Fibroblast of villous mesenchyme (primary cell): ENCODE measurements at regions not wholly inside any gene's neighbourhood (a gene's known extent, or its start where the extent isn't known, plus 50 kb on each side); places are given as distances from the start of the nearest gene placed in this dataset.

Experiments used
- DNase-seq: peaks from one replicate; pipeline ENCODE4 v3.0.0-alpha.2; 2010; ENCODE audit warnings: low read depth
- H3K4me3 ChIP-seq: 2 replicates; pipeline ENCODE4 v1.5.1; 2011; ENCODE audit warnings: low read depth, mild to moderate bottlenecking, low read length
- TF ChIP-seq, protein P1 (sequence below): IDR thresholded peaks from 2 replicates; pipeline ENCODE4 v1.5.1; 2012; ENCODE audit warnings: low read depth, mild to moderate bottlenecking, low read length; ENCODE audit not compliant: insufficient read depth

DNA sequence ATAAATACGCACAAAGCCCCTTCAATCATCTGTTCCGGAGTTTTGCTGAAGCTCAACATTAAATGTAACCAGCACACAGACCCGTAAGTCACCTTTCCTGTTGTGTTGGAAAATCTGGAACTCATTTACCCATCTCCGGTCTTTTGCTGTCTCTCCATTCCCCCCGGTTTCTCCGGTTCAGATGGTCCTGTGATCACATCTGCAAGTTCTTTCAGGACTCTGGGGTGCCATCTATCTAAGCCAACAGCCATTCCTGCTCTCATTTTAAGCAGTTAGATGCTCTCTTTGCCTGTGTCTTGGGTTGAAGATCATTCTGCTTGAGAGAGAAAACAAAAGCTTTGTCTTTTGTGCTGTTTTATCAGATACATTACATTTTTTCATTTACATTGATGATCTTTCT is 91.7 kb upstream of the TGIF1 start:
- H3K4me3 ChIP-seq: no peak overlapping the region
- no peak for DNase-seq
- TF ChIP-seq, protein P1, sequence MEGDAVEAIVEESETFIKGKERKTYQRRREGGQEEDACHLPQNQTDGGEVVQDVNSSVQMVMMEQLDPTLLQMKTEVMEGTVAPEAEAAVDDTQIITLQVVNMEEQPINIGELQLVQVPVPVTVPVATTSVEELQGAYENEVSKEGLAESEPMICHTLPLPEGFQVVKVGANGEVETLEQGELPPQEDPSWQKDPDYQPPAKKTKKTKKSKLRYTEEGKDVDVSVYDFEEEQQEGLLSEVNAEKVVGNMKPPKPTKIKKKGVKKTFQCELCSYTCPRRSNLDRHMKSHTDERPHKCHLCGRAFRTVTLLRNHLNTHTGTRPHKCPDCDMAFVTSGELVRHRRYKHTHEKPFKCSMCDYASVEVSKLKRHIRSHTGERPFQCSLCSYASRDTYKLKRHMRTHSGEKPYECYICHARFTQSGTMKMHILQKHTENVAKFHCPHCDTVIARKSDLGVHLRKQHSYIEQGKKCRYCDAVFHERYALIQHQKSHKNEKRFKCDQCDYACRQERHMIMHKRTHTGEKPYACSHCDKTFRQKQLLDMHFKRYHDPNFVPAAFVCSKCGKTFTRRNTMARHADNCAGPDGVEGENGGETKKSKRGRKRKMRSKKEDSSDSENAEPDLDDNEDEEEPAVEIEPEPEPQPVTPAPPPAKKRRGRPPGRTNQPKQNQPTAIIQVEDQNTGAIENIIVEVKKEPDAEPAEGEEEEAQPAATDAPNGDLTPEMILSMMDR: no peak

DNA sequence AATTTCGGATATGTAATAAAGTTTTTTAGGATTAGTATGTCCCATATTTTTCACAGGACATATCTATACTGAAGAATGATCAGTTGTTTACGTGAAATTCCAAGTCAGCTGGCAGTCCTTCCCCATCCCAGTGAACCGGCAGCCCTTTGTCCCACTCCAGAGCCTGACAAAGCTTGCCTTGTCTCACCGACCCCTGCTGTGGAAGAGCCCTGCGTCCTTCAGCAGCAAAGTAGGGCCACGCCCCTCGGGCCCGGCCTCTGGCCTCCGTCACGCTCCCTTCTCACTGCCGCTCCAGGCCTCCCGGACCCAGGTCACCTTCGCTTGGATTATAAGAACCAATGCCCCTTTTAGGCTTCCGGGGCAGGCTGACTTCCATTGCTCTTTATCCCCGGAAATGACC is 89.8 kb upstream of the TGIF1 start:
- TF ChIP-seq, protein P1: no peak
- DNase-seq: no peak
- no peak overlapping the region for H3K4me3 ChIP-seq

DNA sequence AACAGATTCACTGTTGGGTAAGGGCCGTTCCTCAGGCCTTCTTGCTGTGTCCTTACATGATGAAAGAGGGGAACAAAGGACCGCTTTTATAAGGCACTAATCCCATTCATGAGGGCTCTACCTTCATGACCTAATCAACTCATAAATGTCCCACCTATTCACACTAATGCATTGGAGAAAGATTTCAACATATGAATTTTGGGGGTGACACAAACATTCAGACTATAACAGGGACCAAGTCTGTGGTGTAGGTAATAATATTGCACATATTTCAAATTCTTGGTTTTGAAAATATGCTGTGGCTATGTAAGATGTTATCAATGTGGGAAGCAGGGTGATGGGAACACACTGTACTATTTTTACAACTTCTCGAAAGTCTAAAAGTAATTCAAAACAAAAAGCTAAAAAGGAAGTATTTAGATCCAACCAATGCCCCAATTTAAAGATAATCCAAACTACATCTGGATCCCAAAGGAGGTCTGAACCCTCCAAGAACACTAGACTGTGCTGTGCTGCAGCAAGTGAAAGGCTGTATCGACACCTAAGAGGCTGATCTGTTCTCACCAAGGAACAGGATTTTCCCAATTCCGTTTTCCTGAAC is 82.4 kb upstream of the TGIF1 start:
- DNase-seq: peak; percentile 90
- TF ChIP-seq, protein P1: peak; percentile 20
- H3K4me3 ChIP-seq: no peak overlapping the region

DNA sequence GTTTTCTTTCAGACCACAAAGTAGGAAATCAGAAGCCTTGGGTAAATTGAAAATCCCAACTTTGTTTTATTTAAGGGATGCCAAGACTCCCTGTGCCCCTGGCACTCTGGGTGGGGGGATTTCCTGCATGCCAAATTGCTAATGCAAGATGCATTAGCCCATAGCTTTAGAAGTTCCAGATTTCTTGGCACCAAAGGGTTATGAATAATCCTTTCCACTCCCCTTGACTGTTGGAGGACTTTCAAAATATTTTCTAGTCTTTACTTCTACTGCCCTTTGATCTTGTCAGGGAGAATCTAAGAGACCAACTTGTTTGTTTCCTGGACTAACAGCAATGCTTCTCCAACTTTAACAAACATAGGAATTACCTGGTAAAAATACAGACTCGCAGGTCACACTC is 81.8 kb upstream of the TGIF1 start:
- peak; percentile 78 for DNase-seq
- no peak overlapping the region for H3K4me3 ChIP-seq
- TF ChIP-seq, protein P1: no peak

DNA sequence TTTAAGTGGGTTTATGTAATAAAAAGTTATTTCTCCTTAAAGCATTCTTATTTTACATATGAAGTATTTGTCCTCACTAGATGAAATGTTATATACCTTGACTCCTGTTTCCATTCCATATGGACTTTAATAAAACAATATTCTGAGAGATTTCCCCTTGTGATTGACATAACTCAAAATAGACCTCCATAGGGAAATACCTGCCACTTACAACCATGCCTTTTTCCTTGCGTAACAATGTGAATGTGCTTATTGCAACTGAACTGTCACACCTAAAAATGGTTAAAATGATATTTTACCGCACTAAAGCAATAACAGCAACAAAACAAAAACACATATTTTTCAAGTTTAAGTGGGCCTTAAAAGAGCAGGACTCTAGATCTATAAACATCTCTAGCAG is 70.3 kb upstream of the TGIF1 start:
- no peak overlapping the region for H3K4me3 ChIP-seq
- TF ChIP-seq, protein P1: no peak
- DNase-seq: no peak

DNA sequence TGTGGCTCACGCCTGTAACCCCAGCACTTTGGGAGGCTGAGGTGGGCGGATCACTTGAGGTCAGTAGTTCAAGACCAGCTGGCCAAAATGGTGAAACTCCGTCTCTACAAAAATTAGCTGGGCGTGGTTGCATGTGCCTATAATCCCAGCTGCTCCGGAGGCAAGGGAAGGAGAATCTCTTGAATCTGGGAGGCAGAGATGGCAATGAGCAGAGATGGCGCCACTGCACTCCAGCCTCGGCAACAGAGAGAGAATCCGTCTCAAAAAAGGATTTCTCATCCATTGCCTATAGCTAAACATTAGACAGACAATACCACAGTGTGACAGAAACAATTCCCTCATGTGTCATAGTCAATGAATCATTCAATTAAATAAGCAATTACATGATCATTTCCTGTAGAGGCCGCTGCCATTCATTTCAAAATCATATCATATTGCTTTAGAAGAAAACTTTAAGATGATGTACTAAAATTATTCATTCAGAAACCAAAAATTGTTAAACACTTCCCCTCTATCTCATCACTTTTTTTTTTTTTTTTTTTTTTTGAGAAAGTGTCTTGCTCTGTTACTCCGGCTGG is 69.5 kb upstream of the TGIF1 start:
- peak; percentile 78 for DNase-seq
- no peak overlapping the region for H3K4me3 ChIP-seq
- TF ChIP-seq, protein P1: peak; percentile 30

DNA sequence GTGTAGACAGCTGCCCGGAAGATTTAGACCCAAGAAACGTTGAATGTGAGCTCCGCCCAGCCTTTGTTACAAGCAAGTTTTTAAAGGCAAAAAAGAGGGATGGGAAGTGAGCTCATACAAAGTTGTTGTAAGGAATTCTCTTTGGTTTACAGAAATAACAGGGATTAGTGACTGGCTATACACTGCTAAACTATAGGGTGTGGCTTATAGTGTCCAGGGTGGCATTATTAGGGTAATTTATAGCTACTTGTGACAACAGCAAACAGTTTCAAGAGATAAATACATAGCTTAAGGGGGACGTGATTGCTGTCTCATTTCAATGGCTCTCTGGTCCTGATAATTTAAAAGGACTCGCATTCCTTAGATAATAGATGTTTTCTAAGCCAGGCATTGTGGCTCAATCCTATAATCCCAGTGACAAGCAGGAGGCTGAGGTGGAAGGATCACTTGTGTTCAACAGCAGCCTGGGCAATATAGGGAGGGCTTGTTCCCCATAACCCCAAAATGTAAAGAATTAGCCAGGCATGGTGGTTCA is 66.5 kb upstream of the TGIF1 start:
- peak; percentile 72 for DNase-seq

More for the DNA sequence above, 66.5 kb upstream of the TGIF1 start:
- H3K4me3 ChIP-seq: no peak overlapping the region
- TF ChIP-seq, protein P1: no peak
